ENCODE measurements at regions not wholly inside any gene's neighbourhood (a gene's known extent, or its start where the extent isn't known, plus 50 kb on each side); places are given as distances from the start of the nearest gene placed in this dataset.

- no peak for DNase-seq
- H3K27ac Mint-ChIP-seq (ENCODE audit: unreplicated experiment) = no peak overlapping the region
- no peaks in the 10 kb centered on the region for H3K4me1 Mint-ChIP-seq (ENCODE audit: low read depth, unreplicated experiment)
- no peak for TF ChIP-seq CTCF (IDR thresholded peaks at IDR 0.05; ENCODE audit: unreplicated experiment)
- CTCF ChIA-PET = no interaction called here
- BruUV-seq (replicated peaks) = no TSS peak
- H3K9me3 Mint-ChIP-seq (ENCODE audit: low read depth, unreplicated experiment) = peaks cover 11% of the 10 kb centered on the region
- no peak overlapping the region for H3K4me3 Mint-ChIP-seq (ENCODE audit: low read depth, unreplicated experiment)
- no peaks in the 10 kb centered on the region for H3K36me3 Mint-ChIP-seq (ENCODE audit: insufficient read depth, unreplicated experiment)
- intact Hi-C loops (cut with micrococcal nuclease; ENCODE audit: unreplicated experiment) = no loop called here
- H3K27me3 Mint-ChIP-seq (ENCODE audit: unreplicated experiment) = no peaks in the 10 kb centered on the region
Observed at GRCh38 chr9:8143677-8144076, 344.1 kb upstream of the DMAC1 start.

- DNase-seq = no peak
- H3K4me3 Mint-ChIP-seq (ENCODE audit: low read depth, unreplicated experiment) = no peak overlapping the region
- intact Hi-C loops (cut with micrococcal nuclease; ENCODE audit: unreplicated experiment) = no loop called here
- no peak overlapping the region for H3K27ac Mint-ChIP-seq (ENCODE audit: unreplicated experiment)
- no peak for TF ChIP-seq CTCF (IDR thresholded peaks at IDR 0.05; ENCODE audit: unreplicated experiment)
- CTCF ChIA-PET = no interaction called here
- H3K9me3 Mint-ChIP-seq (ENCODE audit: low read depth, unreplicated experiment) = peaks cover 11% of the 10 kb centered on the region
- BruUV-seq (replicated peaks) = no TSS peak
- H3K27me3 Mint-ChIP-seq (ENCODE audit: unreplicated experiment) = no peaks in the 10 kb centered on the region
- H3K4me1 Mint-ChIP-seq (ENCODE audit: low read depth, unreplicated experiment) = no peaks in the 10 kb centered on the region
- H3K36me3 Mint-ChIP-seq (ENCODE audit: insufficient read depth, unreplicated experiment) = no peaks in the 10 kb centered on the region
Observed at GRCh38 chr9:8140557-8140956, 341.0 kb upstream of the DMAC1 start.

GRCh38 chr9:8139756-8140155, 340.2 kb upstream of the DMAC1 start:
- CTCF ChIA-PET = no interaction called here
- Mint-ChIP-seq H3K27me3 (ENCODE audit: unreplicated experiment) (no peaks in the 10 kb centered on the region), H3K36me3 (ENCODE audit: insufficient read depth, unreplicated experiment) (no peaks in the 10 kb centered on the region), H3K27ac (ENCODE audit: unreplicated experiment) (no peak overlapping the region), H3K4me1 (ENCODE audit: low read depth, unreplicated experiment) (no peaks in the 10 kb centered on the region), H3K9me3 (ENCODE audit: low read depth, unreplicated experiment) (peaks cover 11% of the 10 kb centered on the region), H3K4me3 (ENCODE audit: low read depth, unreplicated experiment) (no peak overlapping the region)
- intact Hi-C loops (cut with micrococcal nuclease; ENCODE audit: unreplicated experiment) = no loop called here
- no peak for TF ChIP-seq CTCF (IDR thresholded peaks at IDR 0.05; ENCODE audit: unreplicated experiment)
- DNase-seq = no peak
- BruUV-seq (replicated peaks) = no TSS peak

GRCh38 chr9:8136477-8136876, 336.9 kb upstream of the DMAC1 start:
- no TSS peak for BruUV-seq (replicated peaks)
- no peak for DNase-seq
- TF ChIP-seq CTCF (IDR thresholded peaks at IDR 0.05; ENCODE audit: unreplicated experiment) = no peak
- H3K36me3 Mint-ChIP-seq (ENCODE audit: insufficient read depth, unreplicated experiment) = no peaks in the 10 kb centered on the region
- H3K4me1 Mint-ChIP-seq (ENCODE audit: low read depth, unreplicated experiment) = no peaks in the 10 kb centered on the region
- intact Hi-C loops (cut with micrococcal nuclease; ENCODE audit: unreplicated experiment) = no loop called here
- no peak overlapping the region for H3K27ac Mint-ChIP-seq (ENCODE audit: unreplicated experiment)
- peaks cover 11% of the 10 kb centered on the region for H3K9me3 Mint-ChIP-seq (ENCODE audit: low read depth, unreplicated experiment)
- H3K4me3 Mint-ChIP-seq (ENCODE audit: low read depth, unreplicated experiment) = no peak overlapping the region
- H3K27me3 Mint-ChIP-seq (ENCODE audit: unreplicated experiment) = no peaks in the 10 kb centered on the region
- CTCF ChIA-PET = no interaction called here

GRCh38 chr9:8134635-8135034, 335.1 kb upstream of the DMAC1 start:
- intact Hi-C loops (cut with micrococcal nuclease; ENCODE audit: unreplicated experiment) = no loop called here
- Mint-ChIP-seq H3K4me1 (ENCODE audit: low read depth, unreplicated experiment) (no peaks in the 10 kb centered on the region), H3K4me3 (ENCODE audit: low read depth, unreplicated experiment) (no peak overlapping the region), H3K27me3 (ENCODE audit: unreplicated experiment) (no peaks in the 10 kb centered on the region), H3K36me3 (ENCODE audit: insufficient read depth, unreplicated experiment) (no peaks in the 10 kb centered on the region), H3K27ac (ENCODE audit: unreplicated experiment) (no peak overlapping the region), H3K9me3 (ENCODE audit: low read depth, unreplicated experiment) (peaks cover 2% of the 10 kb centered on the region)
- no peak for TF ChIP-seq CTCF (IDR thresholded peaks at IDR 0.05; ENCODE audit: unreplicated experiment)
- DNase-seq = no peak
- BruUV-seq (replicated peaks) = no TSS peak
- CTCF ChIA-PET = no interaction called here

All from Calu3 (cell line).